HepG2 (cell line): ENCODE measurements at regions not wholly inside any gene's neighbourhood (a gene's known extent, or its start where the extent isn't known, plus 50 kb on each side); places are given as distances from the start of the nearest gene placed in this dataset.

Experiments used
- BHLHE40 ChIP-seq: IDR thresholded peaks from 2 replicates; pipeline ENCODE4 v1.6.1; 2011; ENCODE audit warnings: low read length, improper control_type of control experiment
- FOXA1 ChIP-seq, 2 experiments: fragments of 450-650 bp in 1 of 2; sonication (generic) in 1 of 2; formaldehyde crosslinking in 1 of 2; IDR thresholded peaks; 2 replicates each; pipeline versions ENCODE4 v1.4.0 to v1.6.1; 2016 to 2020; ENCODE audit warnings: missing genetic modification reagents in 1 of 2
- FOXM1 ChIP-seq: sonication (generic); formaldehyde crosslinking; IDR thresholded peaks from 2 replicates; pipeline ENCODE4 v1.5.0; 2020; ENCODE audit warnings: missing genetic modification reagents
- NR2F1 ChIP-seq, 2 experiments: fragments of 450-650 bp in 1 of 2; formaldehyde crosslinking in 1 of 2; IDR thresholded peaks; 2 replicates each; pipeline versions ENCODE4 v1.5.0 to v1.6.1; 2016 to 2020; ENCODE audit warnings: mild to moderate bottlenecking in 1 of 2, missing compliant biosample characterization in 1 of 2, missing genetic modification reagents in 1 of 2, moderate library complexity in 1 of 2
- POLR2A ChIP-seq, 2 experiments: IDR thresholded peaks; 2 replicates each; pipeline ENCODE4 v1.6.1; 2011; ENCODE audit warnings: low read depth in 2 of 2, low read length in 2 of 2, mild to moderate bottlenecking in 1 of 2, moderate library complexity in 1 of 2; ENCODE audit not compliant: insufficient read depth in 1 of 2
- RXRA ChIP-seq: sonication (generic); formaldehyde crosslinking; IDR thresholded peaks from 2 replicates; pipeline ENCODE4 v1.5.1; 2020; ENCODE audit warnings: missing genetic modification reagents
- SAFB2 ChIP-seq: sonication (generic); formaldehyde crosslinking; IDR thresholded peaks from 2 replicates; pipeline ENCODE4 v1.5.1; 2020; ENCODE audit warnings: missing genetic modification reagents, low read depth, mild to moderate bottlenecking, borderline replicate concordance
- TAF1 ChIP-seq: sonication (generic); formaldehyde crosslinking; IDR thresholded peaks from 2 replicates; pipeline ENCODE4 v1.4.0; 2020; ENCODE audit warnings: missing genetic modification reagents
- YY1 ChIP-seq: IDR thresholded peaks from 2 replicates; pipeline ENCODE4 v1.6.1; 2011; ENCODE audit warnings: low read length, low read depth, moderate library complexity, mild to moderate bottlenecking; ENCODE audit not compliant: insufficient read depth, insufficient replicate concordance
- ZNF225 ChIP-seq: sonication (generic); formaldehyde crosslinking; IDR thresholded peaks from 2 replicates; pipeline ENCODE4 v1.4.0; 2020; ENCODE audit warnings: mild to moderate bottlenecking, missing genetic modification reagents
- ZNF430 ChIP-seq: sonication (generic); formaldehyde crosslinking; IDR thresholded peaks from 2 replicates; pipeline ENCODE4 v1.9.0; 2021; ENCODE audit warnings: mild to moderate bottlenecking, missing genetic modification reagents
- TF ChIP-seq, protein P1 (sequence below): sonication (generic); formaldehyde crosslinking; IDR thresholded peaks from 2 replicates; pipeline ENCODE4 v1.5.0; 2020; ENCODE audit warnings: mild to moderate bottlenecking, missing genetic modification reagents, moderate library complexity

DNA sequence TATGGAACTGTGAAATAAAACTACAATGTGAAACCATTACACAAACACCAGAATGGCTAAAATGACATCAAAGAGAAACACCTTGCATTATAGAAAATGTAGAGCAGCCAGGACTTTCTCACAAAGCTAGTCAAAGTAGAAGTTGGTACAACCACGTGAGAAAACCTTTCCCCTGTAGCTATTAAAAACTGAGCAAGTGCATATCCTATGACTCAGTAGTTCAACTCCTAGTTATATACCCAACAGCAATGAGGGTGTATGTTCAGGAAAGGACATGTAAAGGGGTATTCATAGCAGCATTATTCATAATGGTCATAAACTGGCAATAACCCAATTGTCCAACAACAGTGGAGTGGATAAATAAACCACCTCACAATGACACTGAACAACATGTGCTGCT lies 177.5 kb upstream of the NUDT10 start:
- no peak for TF ChIP-seq RXRA (CRISPR knock-in tag)
- TF ChIP-seq ZNF430 = no peak
- no peak for TF ChIP-seq YY1
- TF ChIP-seq TAF1 (CRISPR knock-in tag) = no peak
- no peak for TF ChIP-seq SAFB2
- TF ChIP-seq, protein P1, sequence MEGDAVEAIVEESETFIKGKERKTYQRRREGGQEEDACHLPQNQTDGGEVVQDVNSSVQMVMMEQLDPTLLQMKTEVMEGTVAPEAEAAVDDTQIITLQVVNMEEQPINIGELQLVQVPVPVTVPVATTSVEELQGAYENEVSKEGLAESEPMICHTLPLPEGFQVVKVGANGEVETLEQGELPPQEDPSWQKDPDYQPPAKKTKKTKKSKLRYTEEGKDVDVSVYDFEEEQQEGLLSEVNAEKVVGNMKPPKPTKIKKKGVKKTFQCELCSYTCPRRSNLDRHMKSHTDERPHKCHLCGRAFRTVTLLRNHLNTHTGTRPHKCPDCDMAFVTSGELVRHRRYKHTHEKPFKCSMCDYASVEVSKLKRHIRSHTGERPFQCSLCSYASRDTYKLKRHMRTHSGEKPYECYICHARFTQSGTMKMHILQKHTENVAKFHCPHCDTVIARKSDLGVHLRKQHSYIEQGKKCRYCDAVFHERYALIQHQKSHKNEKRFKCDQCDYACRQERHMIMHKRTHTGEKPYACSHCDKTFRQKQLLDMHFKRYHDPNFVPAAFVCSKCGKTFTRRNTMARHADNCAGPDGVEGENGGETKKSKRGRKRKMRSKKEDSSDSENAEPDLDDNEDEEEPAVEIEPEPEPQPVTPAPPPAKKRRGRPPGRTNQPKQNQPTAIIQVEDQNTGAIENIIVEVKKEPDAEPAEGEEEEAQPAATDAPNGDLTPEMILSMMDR = no peak
- no peak for TF ChIP-seq BHLHE40
- TF ChIP-seq ZNF225 (CRISPR knock-in tag) = no peak
- no peak for TF ChIP-seq FOXA1 (IDR thresholded peaks at IDR 0.05)
- no peak for TF ChIP-seq FOXA1 (CRISPR knock-in tag; IDR thresholded peaks at IDR 0.05)
- TF ChIP-seq FOXM1 (CRISPR knock-in tag) = no peak
- TF ChIP-seq POLR2A (IDR thresholded peaks at IDR 0.05; ENCODE audit: insufficient read depth in 1 of 2, low read depth in 2 of 2, low read length in 2 of 2) = no peak
- no peak for TF ChIP-seq NR2F1 (CRISPR knock-in tag; IDR thresholded peaks at IDR 0.05)
